ENCODE measurements at regions not wholly inside any gene's neighbourhood (a gene's known extent, or its start where the extent isn't known, plus 50 kb on each side); places are given as distances from the start of the nearest gene placed in this dataset.
"Not testable (repeated sequence)": the region's sequence is repeated elsewhere in the genome, so short reads cannot be mapped to it uniquely, and the experiment has no call there.

GRCh38 chr10:2525781-2526180 is 541.6 kb upstream of the PFKP start:
- CTCF ChIA-PET (ENCODE audit: unreplicated experiment) = interaction anchor here (0.7 kb wide), 1 partner anchor 15 kb away, joined by 4 read pairs; no protein-coding TSS in a partner anchor
- H3K9me2 ChIP-seq (ENCODE audit: insufficient read depth, low read length) = no peaks in the 10 kb centered on the region
- no peaks in the 10 kb centered on the region for H3K36me3 ChIP-seq (ENCODE audit: insufficient read depth, low read length)
- peaks cover 7% of the 10 kb centered on the region; the same call in 1 of the 2 replicates for H3K9me3 ChIP-seq (ENCODE audit: low read length)
- intact Hi-C loops (cut with micrococcal nuclease; ENCODE audit: unreplicated experiment) = no loop called here
- no peak overlapping the region for H3K27ac ChIP-seq (ENCODE audit: low read depth, low read length, poor library complexity, severe bottlenecking)
- TF ChIP-seq CTCF (conservative IDR thresholded peaks at IDR 0.05; ENCODE audit: low read length) (no peak), EZH2phosphoT487 (IDR thresholded peaks at IDR 0.05; ENCODE audit: borderline replicate concordance, low read depth, low read length) (no peak)
- H4K20me1 ChIP-seq (ENCODE audit: insufficient read depth, low read length) = no peaks in the 10 kb centered on the region
- no peak for DNase-seq (ENCODE audit: low spot score)
- no TSS peak for BruUV-seq (replicated peaks)
- no peak overlapping the region for H3K4me2 ChIP-seq (ENCODE audit: low read length)
- no peaks in the 10 kb centered on the region for H3K4me1 ChIP-seq (ENCODE audit: insufficient read depth, low read length, poor library complexity, severe bottlenecking)
- no peaks in the 10 kb centered on the region for H3K79me2 ChIP-seq (ENCODE audit: insufficient read depth, low read depth, low read length)
- H2AFZ ChIP-seq (ENCODE audit: low read length) = no peak overlapping the region
- POLR2A ChIA-PET = no interaction called here
- H3K4me3 ChIP-seq (ENCODE audit: low read depth, low read length, poor library complexity, severe bottlenecking) = no peak overlapping the region

GRCh38 chr10:2519139-2519538 is 548.2 kb upstream of the PFKP start:
- Histone ChIP-seq H3K9me3 (ENCODE audit: low read length) (peaks cover 6% of the 10 kb centered on the region; the same call in 1 of the 2 replicates), H3K9me2 (ENCODE audit: insufficient read depth, low read length) (no peaks in the 10 kb centered on the region), H3K79me2 (ENCODE audit: insufficient read depth, low read depth, low read length) (no peaks in the 10 kb centered on the region), H3K4me3 (ENCODE audit: low read depth, low read length, poor library complexity, severe bottlenecking) (no peak overlapping the region), H4K20me1 (ENCODE audit: insufficient read depth, low read length) (no peaks in the 10 kb centered on the region), H3K27ac (ENCODE audit: low read depth, low read length, poor library complexity, severe bottlenecking) (no peak overlapping the region), H3K4me1 (ENCODE audit: insufficient read depth, low read length, poor library complexity, severe bottlenecking) (no peaks in the 10 kb centered on the region), H3K36me3 (ENCODE audit: insufficient read depth, low read length) (no peaks in the 10 kb centered on the region), H3K4me2 (ENCODE audit: low read length) (no peak overlapping the region), H2AFZ (ENCODE audit: low read length) (no peak overlapping the region)
- TF ChIP-seq CTCF (conservative IDR thresholded peaks at IDR 0.05; ENCODE audit: low read length) (no peak), EZH2phosphoT487 (IDR thresholded peaks at IDR 0.05; ENCODE audit: borderline replicate concordance, low read depth, low read length) (no peak)
- CTCF ChIA-PET (ENCODE audit: unreplicated experiment) = no interaction called here
- no peak for DNase-seq (ENCODE audit: low spot score)
- intact Hi-C loops (cut with micrococcal nuclease; ENCODE audit: unreplicated experiment) = no loop called here
- no TSS peak for BruUV-seq (replicated peaks)
- POLR2A ChIA-PET = no interaction called here

- BruUV-seq (replicated peaks) = no TSS peak
- no peak for DNase-seq (ENCODE audit: low spot score)
- Histone ChIP-seq H3K36me3 (ENCODE audit: insufficient read depth, low read length) (no peaks in the 10 kb centered on the region), H3K4me3 (ENCODE audit: low read depth, low read length, poor library complexity, severe bottlenecking) (no peak overlapping the region), H3K4me2 (ENCODE audit: low read length) (no peak overlapping the region), H3K4me1 (ENCODE audit: insufficient read depth, low read length, poor library complexity, severe bottlenecking) (no peaks in the 10 kb centered on the region), H3K9me2 (ENCODE audit: insufficient read depth, low read length) (no peaks in the 10 kb centered on the region), H3K9me3 (ENCODE audit: low read length) (no peaks in the 10 kb centered on the region), H4K20me1 (ENCODE audit: insufficient read depth, low read length) (no peaks in the 10 kb centered on the region), H2AFZ (ENCODE audit: low read length) (no peak overlapping the region), H3K27ac (ENCODE audit: low read depth, low read length, poor library complexity, severe bottlenecking) (no peak overlapping the region), H3K79me2 (ENCODE audit: insufficient read depth, low read depth, low read length) (no peaks in the 10 kb centered on the region)
- ChIA-PET POLR2A (no interaction called here), CTCF (ENCODE audit: unreplicated experiment) (no interaction called here)
- intact Hi-C loops (cut with micrococcal nuclease; ENCODE audit: unreplicated experiment) = no loop called here
- TF ChIP-seq EZH2phosphoT487 (IDR thresholded peaks at IDR 0.05; ENCODE audit: borderline replicate concordance, low read depth, low read length) = no peak
- TF ChIP-seq CTCF (conservative IDR thresholded peaks at IDR 0.05; ENCODE audit: low read length) = no peak
Observed at GRCh38 chr10:2509081-2509531, 558.2 kb upstream of the PFKP start.

- DNase-seq (ENCODE audit: low spot score); intact Hi-C loops (cut with micrococcal nuclease; ENCODE audit: unreplicated experiment); H2AFZ ChIP-seq (ENCODE audit: low read length); POLR2A ChIA-PET; H3K9me3 ChIP-seq (ENCODE audit: low read length); BruUV-seq (replicated peaks); H3K9me2 ChIP-seq (ENCODE audit: insufficient read depth, low read length); H3K4me1 ChIP-seq (ENCODE audit: insufficient read depth, low read length, poor library complexity, severe bottlenecking); H3K4me3 ChIP-seq (ENCODE audit: low read depth, low read length, poor library complexity, severe bottlenecking); H3K79me2 ChIP-seq (ENCODE audit: insufficient read depth, low read depth, low read length); CTCF ChIA-PET (ENCODE audit: unreplicated experiment); H3K36me3 ChIP-seq (ENCODE audit: insufficient read depth, low read length); H3K4me2 ChIP-seq (ENCODE audit: low read length); H3K27ac ChIP-seq (ENCODE audit: low read depth, low read length, poor library complexity, severe bottlenecking); H4K20me1 ChIP-seq (ENCODE audit: insufficient read depth, low read length): not testable (repeated sequence)
Observed at GRCh38 chr10:2501366-2501940, 565.9 kb upstream of the PFKP start.
